H1 (cell line): ENCODE measurements at regions not wholly inside any gene's neighbourhood (a gene's known extent, or its start where the extent isn't known, plus 50 kb on each side); places are given as distances from the start of the nearest gene placed in this dataset.

Source experiments
- CEBPB ChIP-seq: IDR thresholded peaks from 2 replicates; pipeline ENCODE4 v1.6.1; 2012; ENCODE audit warnings: low read depth, low read length
- GABPA ChIP-seq: IDR thresholded peaks from 2 replicates; pipeline ENCODE4 v1.6.1; 2011; ENCODE audit warnings: mild to moderate bottlenecking, low read length, moderate library complexity, borderline replicate concordance; ENCODE audit not compliant: insufficient read depth
- HDAC2 ChIP-seq, 2 experiments: fragments of 300-600 bp in 1 of 2; sonication (generic) in 1 of 2; IDR thresholded peaks; 2 replicates each; pipeline ENCODE4 v1.6.1; 2011 to 2012; ENCODE audit warnings: low read depth in 2 of 2, low read length in 2 of 2, mild to moderate bottlenecking in 2 of 2, moderate library complexity in 2 of 2, borderline replicate concordance in 1 of 2, inconsistent platforms in 1 of 2
- MAFK ChIP-seq: IDR thresholded peaks from 2 replicates; pipeline ENCODE4 v1.6.1; 2012; ENCODE audit warnings: low read depth, mild to moderate bottlenecking, improper control_type of control experiment, low read length
- RAD21 ChIP-seq, 2 experiments: IDR thresholded peaks in 1 of 2; conservative IDR thresholded peaks in 1 of 2; 2 replicates each; pipeline ENCODE4 v1.6.1; 2011; ENCODE audit warnings: low read depth in 2 of 2, low read length in 2 of 2, improper control_type of control experiment in 1 of 2, inconsistent platforms in 1 of 2, mild to moderate bottlenecking in 1 of 2, moderate library complexity in 1 of 2
- SP2 ChIP-seq: IDR thresholded peaks from 2 replicates; pipeline ENCODE4 v1.6.1; 2012; ENCODE audit warnings: mild to moderate bottlenecking, low read length, inconsistent platforms
- YY1 ChIP-seq: IDR thresholded peaks from 2 replicates; pipeline ENCODE4 v1.6.1; 2011; ENCODE audit warnings: low read depth, mild to moderate bottlenecking, low read length

DNA sequence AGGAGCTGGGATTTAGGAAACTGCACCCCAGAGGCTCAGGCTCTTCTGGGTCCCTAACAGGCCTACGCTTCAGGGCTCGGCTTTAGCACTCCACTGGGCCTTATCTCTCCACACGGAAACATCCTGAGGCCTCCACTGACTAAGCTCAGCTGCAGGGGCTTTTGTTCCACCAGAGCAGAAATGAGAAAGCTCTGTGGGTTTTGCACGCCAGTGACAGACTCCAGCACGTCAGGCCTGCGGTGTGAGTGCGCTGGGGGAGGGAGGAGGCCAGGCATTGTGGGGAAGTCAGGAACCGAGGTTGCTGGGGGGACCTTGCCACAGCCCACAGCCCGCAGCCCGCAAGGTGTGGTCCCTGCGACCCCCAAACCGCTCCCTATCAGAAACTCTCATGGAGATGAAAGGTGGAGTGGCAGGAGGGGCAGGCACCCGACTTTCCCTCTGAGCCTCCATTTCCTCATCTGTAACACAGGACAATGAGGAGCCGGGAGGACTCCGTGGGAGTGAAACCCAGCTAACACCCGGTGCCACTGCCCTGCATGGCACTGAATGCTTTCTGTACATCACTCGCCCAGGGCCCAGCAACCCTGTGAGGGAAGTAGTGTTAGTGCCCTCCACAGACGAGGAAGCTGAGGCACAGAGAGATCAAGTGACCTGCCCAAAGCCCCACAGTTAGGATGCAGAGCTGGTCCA is 106.5 kb downstream of the TPRA1 start (continued):
- TF ChIP-seq CEBPB, result no peak
- no peak for TF ChIP-seq YY1
- TF ChIP-seq HDAC2 (IDR thresholded peaks at IDR 0.05; ENCODE audit: borderline replicate concordance in 1 of 2, low read depth in 2 of 2, low read length in 2 of 2), result no peak
- no peak for TF ChIP-seq GABPA
- no peak for TF ChIP-seq RAD21 (IDR thresholded peaks at IDR 0.05 in 1 of 2, conservative IDR thresholded peaks at IDR 0.05 in 1 of 2; ENCODE audit: low read depth in 2 of 2, low read length in 2 of 2)
- no peak for TF ChIP-seq MAFK
- no peak for TF ChIP-seq SP2
